ENCODE measurements at regions not wholly inside any gene's neighbourhood (a gene's known extent, or its start where the extent isn't known, plus 50 kb on each side); places are given as distances from the start of the nearest gene placed in this dataset.

DNA sequence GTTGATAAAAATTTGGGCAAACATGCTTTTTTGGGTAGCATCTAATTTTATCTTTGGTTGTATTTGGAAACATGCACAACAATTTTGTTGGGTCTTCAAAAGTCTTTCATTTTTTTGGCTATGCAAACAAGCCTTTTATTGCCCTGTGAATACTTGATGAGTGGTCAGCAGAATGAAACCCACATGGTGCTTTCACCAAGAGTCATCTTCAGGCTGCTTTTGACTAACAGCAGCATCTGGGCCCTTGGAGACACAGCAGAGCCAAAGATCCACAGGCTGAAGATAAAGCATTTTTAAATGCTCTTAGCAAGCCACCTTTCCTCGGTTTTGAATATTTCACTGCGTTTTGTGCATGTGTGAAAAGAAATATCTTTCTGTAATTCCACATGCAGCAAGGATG, 154.9 kb downstream of the FGF9 start:
- H3K4me3 Mint-ChIP-seq = no peak overlapping the region
- H3K36me3 Mint-ChIP-seq (ENCODE audit: low read depth) = no peaks in the 10 kb centered on the region
- TF ChIP-seq, protein P1, sequence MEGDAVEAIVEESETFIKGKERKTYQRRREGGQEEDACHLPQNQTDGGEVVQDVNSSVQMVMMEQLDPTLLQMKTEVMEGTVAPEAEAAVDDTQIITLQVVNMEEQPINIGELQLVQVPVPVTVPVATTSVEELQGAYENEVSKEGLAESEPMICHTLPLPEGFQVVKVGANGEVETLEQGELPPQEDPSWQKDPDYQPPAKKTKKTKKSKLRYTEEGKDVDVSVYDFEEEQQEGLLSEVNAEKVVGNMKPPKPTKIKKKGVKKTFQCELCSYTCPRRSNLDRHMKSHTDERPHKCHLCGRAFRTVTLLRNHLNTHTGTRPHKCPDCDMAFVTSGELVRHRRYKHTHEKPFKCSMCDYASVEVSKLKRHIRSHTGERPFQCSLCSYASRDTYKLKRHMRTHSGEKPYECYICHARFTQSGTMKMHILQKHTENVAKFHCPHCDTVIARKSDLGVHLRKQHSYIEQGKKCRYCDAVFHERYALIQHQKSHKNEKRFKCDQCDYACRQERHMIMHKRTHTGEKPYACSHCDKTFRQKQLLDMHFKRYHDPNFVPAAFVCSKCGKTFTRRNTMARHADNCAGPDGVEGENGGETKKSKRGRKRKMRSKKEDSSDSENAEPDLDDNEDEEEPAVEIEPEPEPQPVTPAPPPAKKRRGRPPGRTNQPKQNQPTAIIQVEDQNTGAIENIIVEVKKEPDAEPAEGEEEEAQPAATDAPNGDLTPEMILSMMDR (conservative IDR thresholded peaks at IDR 0.05) = no peak
- no peaks in the 10 kb centered on the region for H3K4me1 Mint-ChIP-seq
- DNase-seq (ENCODE audit: low read depth, low spot score) = no peak
- H3K27me3 Mint-ChIP-seq (ENCODE audit: low read depth) = no peaks in the 10 kb centered on the region
- peaks cover 3% of the 10 kb centered on the region for H3K9me3 Mint-ChIP-seq
- no peak overlapping the region for H3K27ac Mint-ChIP-seq (ENCODE audit: unreplicated experiment)

DNA sequence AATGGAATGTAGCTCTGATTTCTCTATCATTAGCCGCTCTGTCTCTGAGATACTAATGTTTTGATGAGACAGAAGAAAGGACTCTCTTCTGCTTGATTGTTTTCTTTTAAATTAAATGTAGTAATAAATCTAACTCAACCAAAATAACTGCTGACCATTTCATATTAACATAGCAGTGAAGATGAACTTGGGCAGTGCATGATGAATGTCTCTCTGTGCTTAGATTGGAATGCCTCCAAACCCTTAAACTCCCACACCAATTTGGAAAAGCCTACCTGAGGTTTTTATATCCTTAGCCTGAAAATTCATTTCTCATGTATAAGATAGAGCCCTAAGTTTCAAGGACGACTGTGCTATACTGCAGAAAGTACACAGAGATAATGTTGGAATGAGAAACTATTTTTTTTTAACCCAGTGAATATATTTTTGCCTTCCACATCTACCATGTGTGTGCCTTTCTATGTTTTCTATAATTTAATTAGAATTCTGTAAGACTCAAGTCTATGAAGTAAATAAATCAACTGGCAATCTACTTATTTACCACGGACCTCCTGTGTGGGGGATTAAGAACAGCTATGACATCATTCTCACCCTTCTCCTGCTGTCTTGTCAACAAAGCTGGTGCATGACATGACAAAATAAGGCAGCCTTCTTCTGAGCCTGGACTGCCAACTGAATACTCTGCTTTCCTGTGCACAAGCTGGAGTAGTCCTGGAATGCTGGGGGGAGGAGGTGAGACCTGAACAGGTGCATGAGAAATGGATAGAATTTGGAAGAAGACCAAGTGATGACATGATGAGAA, 155.5 kb downstream of the FGF9 start:
- Mint-ChIP-seq H3K36me3 (ENCODE audit: low read depth) (no peaks in the 10 kb centered on the region), H3K9me3 (peaks cover 3% of the 10 kb centered on the region), H3K4me1 (no peaks in the 10 kb centered on the region), H3K27ac (ENCODE audit: unreplicated experiment) (no peak overlapping the region), H3K27me3 (ENCODE audit: low read depth) (no peaks in the 10 kb centered on the region), H3K4me3 (no peak overlapping the region)
- DNase-seq (ENCODE audit: low read depth, low spot score) = no peak
- TF ChIP-seq, protein P1 (conservative IDR thresholded peaks at IDR 0.05) = no peak

DNA sequence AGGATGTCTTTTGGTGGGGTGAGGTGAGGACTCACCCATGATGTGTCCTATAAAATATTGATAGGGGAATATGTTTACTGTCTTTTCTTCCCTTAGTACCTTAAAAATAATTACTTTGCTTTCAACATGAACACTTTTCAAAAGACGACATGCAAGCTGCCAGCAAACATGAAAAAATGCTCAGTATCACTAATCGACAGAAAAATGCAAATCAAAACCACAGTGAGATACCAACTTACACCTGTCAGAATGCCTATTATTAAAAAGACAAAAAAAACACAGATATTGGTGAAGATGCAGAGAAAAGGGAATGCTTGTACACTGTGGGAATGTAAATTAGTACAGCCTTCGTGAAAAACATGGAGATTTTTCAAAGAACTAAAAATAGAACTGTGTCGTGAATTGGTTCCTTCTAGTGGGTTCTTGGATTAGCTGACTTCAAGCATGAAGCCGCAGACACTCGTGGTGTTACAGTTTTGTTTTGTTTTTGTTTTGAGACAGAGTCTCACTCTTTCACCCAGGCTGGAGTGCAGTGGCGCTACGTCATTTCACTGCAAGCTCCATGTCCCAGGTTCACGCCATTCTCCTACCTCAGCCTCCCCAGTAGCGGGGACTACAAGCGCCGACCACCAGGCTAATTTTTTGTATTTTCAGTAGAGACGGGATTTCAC, 160.9 kb downstream of the FGF9 start:
- Mint-ChIP-seq H3K4me1 (no peaks in the 10 kb centered on the region), H3K36me3 (ENCODE audit: low read depth) (no peaks in the 10 kb centered on the region), H3K4me3 (no peak overlapping the region), H3K27me3 (ENCODE audit: low read depth) (no peaks in the 10 kb centered on the region), H3K9me3 (no peaks in the 10 kb centered on the region), H3K27ac (ENCODE audit: unreplicated experiment) (no peak overlapping the region)
- DNase-seq (ENCODE audit: low read depth, low spot score) = no peak
- TF ChIP-seq, protein P1 (conservative IDR thresholded peaks at IDR 0.05) = no peak

DNA sequence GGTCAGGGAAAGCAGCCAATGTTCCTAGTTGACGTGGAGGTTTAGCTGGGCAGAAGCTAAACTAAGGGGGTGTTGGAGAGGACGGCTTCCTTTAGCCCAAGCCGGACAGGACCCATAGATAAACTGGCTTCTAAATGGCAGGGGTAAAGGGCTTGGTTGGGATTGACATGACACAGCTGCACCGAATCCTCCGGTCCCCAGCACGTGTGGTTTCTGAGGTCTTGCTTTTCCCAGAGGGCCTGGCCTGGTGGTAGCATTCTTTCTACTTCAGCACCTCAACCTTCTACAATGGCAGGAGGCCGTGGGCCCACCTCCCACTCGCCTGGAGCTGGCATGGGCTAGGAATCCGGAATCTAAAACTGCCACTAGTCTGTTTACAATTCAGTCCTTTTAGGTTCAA, 163.0 kb downstream of the FGF9 start:
- peaks cover 16% of the 10 kb centered on the region for H3K4me1 Mint-ChIP-seq
- no peak overlapping the region for H3K27ac Mint-ChIP-seq (ENCODE audit: unreplicated experiment)
- no peak overlapping the region for H3K4me3 Mint-ChIP-seq

DNA sequence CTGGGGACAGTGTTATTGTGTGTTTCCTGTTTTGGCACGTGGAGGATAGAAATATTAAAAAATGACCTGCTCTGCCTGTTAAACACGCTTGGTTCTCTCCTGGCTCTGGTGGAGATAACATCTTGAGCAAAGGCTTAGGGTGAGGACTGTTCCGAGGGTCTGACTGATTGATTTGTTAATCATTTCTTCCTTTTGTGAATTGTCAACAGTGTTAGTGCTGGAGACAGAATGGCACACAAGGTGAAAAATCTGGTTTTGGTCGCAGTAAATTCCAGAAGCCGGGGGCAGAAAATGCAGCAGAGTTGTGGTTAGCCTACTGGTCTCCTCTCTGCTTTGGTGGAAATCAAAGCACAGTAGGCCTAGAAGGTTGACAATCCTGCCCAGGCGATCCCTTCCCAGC, 163.6 kb downstream of the FGF9 start:
- DNase-seq (ENCODE audit: low read depth, low spot score) = no peak
- Mint-ChIP-seq H3K9me3 (no peaks in the 10 kb centered on the region), H3K27me3 (ENCODE audit: low read depth) (no peaks in the 10 kb centered on the region), H3K4me1 (peaks cover 16% of the 10 kb centered on the region), H3K36me3 (ENCODE audit: low read depth) (no peaks in the 10 kb centered on the region), H3K4me3 (no peak overlapping the region), H3K27ac (ENCODE audit: unreplicated experiment) (no peak overlapping the region)
- TF ChIP-seq, protein P1 (conservative IDR thresholded peaks at IDR 0.05) = no peak

More for the DNA sequence above, 163.0 kb downstream of the FGF9 start:
- TF ChIP-seq, protein P1 (conservative IDR thresholded peaks at IDR 0.05) = no peak
- DNase-seq (ENCODE audit: low read depth, low spot score) = no peak
- H3K27me3 Mint-ChIP-seq (ENCODE audit: low read depth) = no peaks in the 10 kb centered on the region
- no peaks in the 10 kb centered on the region for H3K9me3 Mint-ChIP-seq
- H3K36me3 Mint-ChIP-seq (ENCODE audit: low read depth) = no peaks in the 10 kb centered on the region
